Heart right ventricle (tissue), 16 donors: ENCODE measurements at regions not wholly inside any gene's neighbourhood (a gene's known extent, or its start where the extent isn't known, plus 50 kb on each side); places are given as distances from the start of the nearest gene placed in this dataset.

Experiments
- ATAC-seq, 8 donors: fragments of 200-7000 bp; cut with Tn5 transposase; one replicate each; pipeline ENCODE4 v1.9.1; 2020; ENCODE audit warnings: mild to moderate bottlenecking in 8 of 8, moderate library complexity in 8 of 8, moderate number of reproducible peaks in 1 of 8
- DNase-seq, 2 donors: peaks; one replicate each; pipeline ENCODE4 v3.0.0-alpha.2; 2020
- H3K27ac ChIP-seq, 10 donors: fragments of 200-600 bp; sonication (generic) in 2 of 10; one replicate each; pipeline versions ENCODE4 v1.5.0 to v1.8.0; 2020 to 2022; ENCODE audit warnings: mild to moderate bottlenecking in 3 of 10
- H3K27me3 ChIP-seq, 7 donors: fragments of 200-600 bp; one replicate each; pipeline ENCODE4 v1.8.0; 2021 to 2022; ENCODE audit warnings: mild to moderate bottlenecking in 2 of 7
- H3K36me3 ChIP-seq, 9 donors: fragments of 200-600 bp; sonication (generic) in 1 of 9; one replicate each; pipeline versions ENCODE4 v1.5.0 to v1.8.0; 2020 to 2022; ENCODE audit warnings: mild to moderate bottlenecking in 2 of 9
- H3K4me1 ChIP-seq, 9 donors: fragments of 200-600 bp; sonication (generic) in 1 of 9; one replicate each; pipeline versions ENCODE4 v1.5.0 to v1.8.0; 2020 to 2022; ENCODE audit warnings: mild to moderate bottlenecking in 4 of 9
- H3K4me3 ChIP-seq, 10 donors: fragments of 200-600 bp; sonication (generic) in 2 of 10; one replicate each; pipeline versions ENCODE4 v1.5.0 to v1.8.0; 2020 to 2022; ENCODE audit warnings: mild to moderate bottlenecking in 7 of 10, moderate library complexity in 2 of 10
- H3K9me3 ChIP-seq, 11 donors: fragments of 200-600 bp in 10 of 11; sonication (generic) in 2 of 11; one replicate each; pipeline versions ENCODE4 v1.5.0 to v1.8.0; 2013 to 2022; ENCODE audit warnings: mild to moderate bottlenecking in 2 of 11, control low read depth in 1 of 11, moderate library complexity in 1 of 11
- CTCF ChIP-seq, 9 donors: fragments of 200-600 bp; sonication (generic) in 2 of 9; IDR thresholded peaks; one replicate each; pipeline versions ENCODE4 v1.5.0 to v1.8.0; 2021 to 2022; ENCODE audit warnings: antibody characterized with exemption in 9 of 9, mild to moderate bottlenecking in 5 of 9, moderate library complexity in 1 of 9
- WGBS, 2 donors: extraction: QIAGEN DNeasy Blood & Tissue Kit; methylation state at CpG; one replicate each; pipeline ENCODE4 v1.1.7; 2013; ENCODE audit warnings: inconsistent platforms in 1 of 2; 5-methylcytosine and 5-hydroxymethylcytosine counted together
- intact Hi-C, 10 donors: fragments of 100-400 bp; cut with DNase I; formaldehyde crosslinking; loops; one replicate each; pipeline versions ENCODE4 v1.11.1 to v1.14.2; 2022
- donor health status: Arrhythmogenic right ventricular cardiomyopathy.
- donor health status: ischemic (EF 13 %, LVEDD 7.1; RV severe dilation, severe dysfunction).
- donor health status: healthy with polysubstance abuse.
- donor health status: DM: no; HTN: yes; CAD: no.
- donor health status: DM: no; HTN: no; CAD: no.
- donor health status: ischemic (EF 25% LVEDD 6.9; RV normal size, moderate dysfunction).
- donor health status: ischemic (EF 25% LVEDD 5.7; RV mildly dilated, moderate dysfunction).
- donor health status: healthy.
- donor health status: DM: yes; HTN: yes; CAD: no.
- donor health status: Ischemic cardiomyopathy.
- donor health status: ischemic (EF 35%, LVEDD 5.7; RV mildly dilated, moderate dysfunction).
- donor health status: nonischemic (EF 11% LVEDD 7.7; RV severe dilation, severe dysfunction).
- donor health status: DM: yes; HTN: yes; CAD: no.
- donor health status: PGD.
- donor health status: ischemic (EF 29% LVEDD 5.4; RV normal size, mild dysfunction).
- donor health status: nonischemic (EF 23%, LVEDD 6.1; RV moderate dilation, normal function).

- no peak for ATAC-seq
- intact Hi-C loops, result loop anchor here in 1 of 10 donors (5.0 kb wide), 1 partner anchor 770 kb away; no protein-coding TSS in a partner anchor
- DNase-seq, result no peak
- no peaks in the 10 kb centered on the region for H3K36me3 ChIP-seq
- no peak overlapping the region for H3K4me3 ChIP-seq
- 85 to 93% methylated on average over 7 of the region's 7 CpGs for WGBS, 2 donors
- H3K4me1 ChIP-seq, result no peaks in the 10 kb centered on the region
- H3K27me3 ChIP-seq, result no peaks in the 10 kb centered on the region
- peaks cover 0 to 5% (median 0%) of the 10 kb centered on the region in 11 donors for H3K9me3 ChIP-seq
- no peak for TF ChIP-seq CTCF (IDR thresholded peaks at IDR 0.05)
- no peak overlapping the region for H3K27ac ChIP-seq
Measured at GRCh38 chr2:128412181-128412871, 93.7 kb upstream of the HS6ST1 start.

DNA sequence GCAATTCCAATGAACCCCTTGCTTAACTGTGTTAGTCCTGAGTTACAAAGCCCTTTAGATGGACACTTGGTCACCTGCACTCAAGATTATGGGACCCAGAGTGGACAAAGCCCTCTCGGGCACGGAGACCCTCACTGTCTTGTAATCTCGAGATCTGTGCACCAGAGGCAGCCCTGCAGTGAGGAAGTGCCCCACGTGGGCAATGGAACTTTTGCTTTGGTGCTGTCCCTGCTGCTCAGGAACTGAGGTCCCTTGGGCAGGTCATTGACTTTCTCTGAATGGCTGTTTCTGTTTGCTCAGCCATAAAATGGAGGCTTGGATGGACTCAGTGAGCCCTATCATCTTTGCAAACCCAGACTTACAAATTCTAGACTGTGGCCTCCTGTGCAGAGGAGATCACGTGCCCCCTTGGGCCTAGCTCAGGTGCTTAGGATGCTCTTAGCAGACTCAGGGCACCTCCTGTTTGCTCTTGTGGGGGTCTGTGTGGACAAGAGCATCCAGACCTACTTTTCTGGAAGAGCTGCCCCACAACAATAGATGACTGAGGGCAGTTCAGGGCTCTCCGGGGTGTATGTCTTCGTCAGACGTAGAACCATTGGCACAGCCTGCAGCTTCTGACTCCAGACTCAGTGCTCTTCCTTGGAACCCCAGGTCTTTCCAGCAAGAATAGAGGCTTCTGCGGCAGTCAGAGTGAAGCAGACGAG, 94.5 kb upstream of the HS6ST1 start:
- 83 to 93% methylated on average over 10 of the region's 10 CpGs for WGBS, 2 donors
- no peak overlapping the region for H3K4me3 ChIP-seq
- no peaks in the 10 kb centered on the region for H3K4me1 ChIP-seq
- intact Hi-C loops, result loop anchor here in 1 of 10 donors (5.0 kb wide), 1 partner anchor 769 kb away; no protein-coding TSS in a partner anchor
- no peak for ATAC-seq
- no peak overlapping the region for H3K27ac ChIP-seq
- no peak for DNase-seq
- no peaks in the 10 kb centered on the region for H3K27me3 ChIP-seq
- no peak for TF ChIP-seq CTCF (IDR thresholded peaks at IDR 0.05)
- peaks cover 0 to 5% (median 0%) of the 10 kb centered on the region in 11 donors for H3K9me3 ChIP-seq
- no peaks in the 10 kb centered on the region for H3K36me3 ChIP-seq

DNA sequence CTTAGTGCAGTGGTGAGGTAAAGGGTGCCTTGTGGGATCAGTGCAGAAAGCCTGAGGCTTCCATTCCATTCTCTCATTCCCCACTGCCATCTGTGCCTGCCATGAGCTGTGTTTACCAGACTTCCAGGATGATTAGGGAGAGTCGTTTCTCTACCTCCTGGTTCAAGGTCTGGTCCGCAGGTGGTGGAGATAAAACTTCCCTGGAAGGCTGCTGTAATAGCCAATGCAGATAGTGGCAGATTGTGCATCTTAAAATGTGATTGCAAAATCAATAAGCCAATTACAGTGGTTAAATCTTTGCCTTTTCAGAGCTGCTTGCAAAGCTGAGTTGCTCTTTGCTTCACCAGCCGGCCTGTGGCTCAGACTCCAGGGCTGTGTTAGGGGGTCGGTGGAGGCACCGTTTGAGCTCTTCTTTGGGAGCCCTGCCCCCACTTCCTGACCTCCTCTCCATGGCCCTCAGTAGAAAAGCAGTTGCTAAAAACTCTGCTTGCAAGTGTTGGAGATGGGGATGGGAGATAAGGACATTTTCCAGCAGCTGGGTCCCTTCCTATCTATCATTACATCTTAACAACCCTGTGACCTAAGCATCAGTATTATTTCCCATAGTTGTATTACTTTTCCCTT, 95.2 kb upstream of the HS6ST1 start:
- intact Hi-C loops, result loop anchor here in 1 of 10 donors (5.0 kb wide), 1 partner anchor 768 kb away; no protein-coding TSS in a partner anchor
- H3K4me1 ChIP-seq, result no peaks in the 10 kb centered on the region
- DNase-seq (no peak), ATAC-seq (no peak)
- TF ChIP-seq CTCF (IDR thresholded peaks at IDR 0.05), result no peak
- no peaks in the 10 kb centered on the region for H3K36me3 ChIP-seq
- H3K27ac ChIP-seq, result no peak overlapping the region
- H3K27me3 ChIP-seq, result no peaks in the 10 kb centered on the region
- H3K4me3 ChIP-seq, result no peak overlapping the region
- WGBS, 2 donors, result 46 to 59% methylated on average over 5 of the region's 5 CpGs
- peaks cover 0 to 5% (median 0%) of the 10 kb centered on the region in 11 donors for H3K9me3 ChIP-seq

DNA sequence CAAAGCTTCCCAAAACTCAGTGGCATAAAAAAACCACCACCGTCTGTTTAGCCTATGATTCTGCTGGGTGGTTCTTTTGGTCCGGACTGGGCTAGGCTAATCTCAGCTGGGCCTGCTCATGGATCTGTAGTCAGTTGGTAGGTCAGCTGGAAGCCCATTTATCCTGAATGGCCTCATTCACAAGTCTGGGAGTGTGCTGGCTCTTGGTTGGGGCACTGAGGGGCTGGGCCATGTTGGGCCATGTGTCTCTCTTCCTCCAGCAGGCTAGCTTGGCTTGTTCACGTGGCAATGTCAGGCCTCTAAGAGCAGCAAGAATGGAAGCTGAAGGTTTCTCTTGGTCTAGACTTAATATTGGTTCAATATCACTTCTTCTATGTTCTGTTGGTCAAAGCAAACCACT, 95.7 kb upstream of the HS6ST1 start:
- H3K27ac ChIP-seq, result no peak overlapping the region
- DNase-seq (no peak), ATAC-seq (no peak)
- H3K36me3 ChIP-seq, result no peaks in the 10 kb centered on the region
- no peaks in the 10 kb centered on the region for H3K4me1 ChIP-seq
- no peak for TF ChIP-seq CTCF (IDR thresholded peaks at IDR 0.05)
- H3K27me3 ChIP-seq, result no peaks in the 10 kb centered on the region
- intact Hi-C loops, result loop anchor here in 1 of 10 donors (5.0 kb wide), 1 partner anchor 768 kb away; no protein-coding TSS in a partner anchor
- WGBS, 2 donors, result 92 to 96% methylated on average over 3 of the region's 3 CpGs
- H3K9me3 ChIP-seq, result peaks cover 0 to 5% (median 0%) of the 10 kb centered on the region in 11 donors
- H3K4me3 ChIP-seq, result no peak overlapping the region
